A673 (cell line): ENCODE measurements at regions not wholly inside any gene's neighbourhood (a gene's known extent, or its start where the extent isn't known, plus 50 kb on each side); places are given as distances from the start of the nearest gene placed in this dataset.
A peak's percentile ranks its signal among the peaks of the same experiment; 100 is the strongest.

Experiments used
- BruUV-seq: library from RNA; stranded (reverse); fragments of 400-500 nt; replicated peaks from 2 replicates; lab custom pipeline; 2021; lab: Mats Ljungman, UMichigan
- CTCF ChIA-PET: fragments of 300-600 bp; sonication (Branson Sonifier 250); formaldehyde crosslinking; loops from one replicate; lab custom pipeline; 2022; ENCODE audit warnings: antibody characterized with exemption; lab: Charles Lee
- POLR2A ChIA-PET: fragments of 300-600 bp; sonication (Branson Sonifier 250); formaldehyde crosslinking; loops from one replicate; lab custom pipeline; 2022; ENCODE audit warnings: antibody characterized with exemption; ENCODE audit not compliant: low non-redundant PET; lab: Charles Lee
- DNase-seq: peaks from one replicate; pipeline ENCODE4 v3.0.0-alpha.2; 2015; ENCODE audit warnings: low spot score
- H3K27ac ChIP-seq: fragments of 200-600 bp; sonication (generic); 2 replicates; pipeline ENCODE4 v1.5.1; 2016; ENCODE audit warnings: mixed run types, low read depth, mild to moderate bottlenecking, mixed read lengths, antibody characterized with exemption, low read length; ENCODE audit not compliant: poor library complexity, severe bottlenecking
- H3K27me3 ChIP-seq: fragments of 200-600 bp; sonication (generic); replicated peaks from 2 replicates; pipeline ENCODE4 v1.6.1; 2017; ENCODE audit warnings: mixed run types, low read depth, mild to moderate bottlenecking, mixed read lengths, antibody characterized with exemption, low read length; ENCODE audit not compliant: insufficient read depth, poor library complexity
- H3K36me3 ChIP-seq: fragments of 200-600 bp; sonication (generic); 2 replicates; pipeline ENCODE4 v1.6.1; 2016; ENCODE audit warnings: mixed run types, mild to moderate bottlenecking, mixed read lengths, antibody characterized with exemption, low read length; ENCODE audit not compliant: insufficient read depth, poor library complexity, severe bottlenecking
- H3K4me1 ChIP-seq: fragments of 200-600 bp; sonication (generic); 2 replicates; pipeline ENCODE4 v1.6.1; 2017; ENCODE audit warnings: mixed run types, mild to moderate bottlenecking, mixed read lengths, antibody characterized with exemption, low read length; ENCODE audit not compliant: insufficient read depth, poor library complexity, severe bottlenecking
- H3K4me3 ChIP-seq: fragments of 200-600 bp; sonication (generic); 2 replicates; pipeline ENCODE4 v1.5.1; 2016; ENCODE audit warnings: low read depth, mixed run types, mild to moderate bottlenecking, mixed read lengths, low read length; ENCODE audit not compliant: poor library complexity, severe bottlenecking
- H3K9me3 ChIP-seq: fragments of 200-600 bp; sonication (generic); 2 replicates; pipeline ENCODE4 v1.6.1; 2016; ENCODE audit warnings: mixed run types, low read depth, mild to moderate bottlenecking, mixed read lengths, antibody characterized with exemption, low read length; ENCODE audit not compliant: poor library complexity, severe bottlenecking
- CTCF ChIP-seq: fragments of 300-800, 200-600 bp; sonication (generic); conservative IDR thresholded peaks from 2 replicates; pipeline ENCODE4 v1.5.1; 2017; ENCODE audit warnings: low read depth, mild to moderate bottlenecking, antibody characterized with exemption, low read length, moderate library complexity, mixed read lengths
- EZH2 ChIP-seq: fragments of 200-600 bp; sonication (generic); IDR thresholded peaks from 2 replicates; pipeline ENCODE4 v1.6.1; 2017; ENCODE audit warnings: borderline replicate concordance, low read depth, mild to moderate bottlenecking, mixed read lengths, antibody characterized with exemption, low read length; ENCODE audit not compliant: poor library complexity, severe bottlenecking
- intact Hi-C: fragments of 100-400 bp; cut with micrococcal nuclease; formaldehyde crosslinking; loops from one replicate; pipeline ENCODE4 v1.10.0; 2022; ENCODE audit not compliant: unreplicated experiment

GRCh38 chr9:699396-699795 lies 142.1 kb upstream of the DMRT1 start:
- Histone ChIP-seq H3K9me3 (no peaks in the 10 kb centered on the region), H3K4me3 (no peak overlapping the region), H3K27ac (no peak overlapping the region), H3K4me1 (peaks cover 9% of the 10 kb centered on the region), H3K36me3 (no peaks in the 10 kb centered on the region), H3K27me3 (no peaks in the 10 kb centered on the region)
- TF ChIP-seq CTCF, result no peak
- ChIA-PET POLR2A (no interaction called here), CTCF (no interaction called here)
- BruUV-seq, result no TSS peak
- intact Hi-C loops, result no loop called here
- no peak for DNase-seq

GRCh38 chr9:700365-701282 lies 140.9 kb upstream of the DMRT1 start:
- POLR2A ChIA-PET, result no interaction called here
- intact Hi-C loops, result no loop called here

GRCh38 chr9:703392-703791 lies 138.1 kb upstream of the DMRT1 start:
- H3K4me1 ChIP-seq, result peaks cover 10% of the 10 kb centered on the region
- intact Hi-C loops, result no loop called here
- no peak overlapping the region for H3K27ac ChIP-seq
- DNase-seq, result no peak
- peaks cover 11% of the 10 kb centered on the region for H3K27me3 ChIP-seq
- H3K9me3 ChIP-seq, result no peaks in the 10 kb centered on the region
- TF ChIP-seq EZH2, result no peak
- TF ChIP-seq CTCF, result no peak
- ChIA-PET POLR2A (no interaction called here), CTCF (no interaction called here)
- H3K4me3 ChIP-seq, result no peak overlapping the region
- no TSS peak for BruUV-seq
- H3K36me3 ChIP-seq, result no peaks in the 10 kb centered on the region

More at GRCh38 chr9:700365-701282, 140.9 kb upstream of the DMRT1 start:
- H3K27ac ChIP-seq, result peak overlapping the region; percentile 35
- no peak for TF ChIP-seq EZH2
- TF ChIP-seq CTCF, result no peak
- H3K27me3 ChIP-seq, result no peaks in the 10 kb centered on the region
- H3K9me3 ChIP-seq, result no peaks in the 10 kb centered on the region
- H3K4me3 ChIP-seq, result no peak overlapping the region
- DNase-seq, result peak; percentile 73
- peaks cover 5% of the 10 kb centered on the region for H3K4me1 ChIP-seq
- BruUV-seq, result no TSS peak
- H3K36me3 ChIP-seq, result no peaks in the 10 kb centered on the region
- CTCF ChIA-PET, result no interaction called here
